BJ (cell line): ENCODE measurements at regions not wholly inside any gene's neighbourhood (a gene's known extent, or its start where the extent isn't known, plus 50 kb on each side); places are given as distances from the start of the nearest gene placed in this dataset.

Experiments used
- CTCF ChIA-PET: fragments of 350-600 bp; formaldehyde crosslinking; extraction: SDS; loops from one replicate; lab custom pipeline; 2021; ENCODE audit warnings: antibody characterized with exemption, inconsistent platforms; lab: Yijun Ruan, JAX
- POLR2A ChIA-PET: fragments of 300-600 bp; sonication (Branson Sonifier 250); formaldehyde crosslinking; extraction: SDS; loops from one replicate; lab custom pipeline; 2021; ENCODE audit warnings: antibody characterized with exemption; lab: Charles Lee
- DNase-seq: peaks from one replicate; pipeline ENCODE4 v3.0.0-alpha.2; 2011; ENCODE audit warnings: low read depth
- H3K27me3 ChIP-seq: 2 replicates; pipeline ENCODE4 v1.6.0; 2011; ENCODE audit warnings: low read length; ENCODE audit not compliant: control insufficient read depth, insufficient read depth
- H3K36me3 ChIP-seq: 2 replicates; pipeline ENCODE4 v1.5.1; 2011; ENCODE audit warnings: low read length; ENCODE audit not compliant: control insufficient read depth, insufficient read depth
- H3K4me3 ChIP-seq: 2 replicates; pipeline ENCODE4 v1.5.1; 2011; ENCODE audit warnings: low read depth, mild to moderate bottlenecking, control low read depth, low read length
- CTCF ChIP-seq: IDR thresholded peaks from 2 replicates; pipeline ENCODE4 v1.5.1; 2011; ENCODE audit warnings: low read depth, mild to moderate bottlenecking, control low read depth, inconsistent platforms, low read length, moderate library complexity; ENCODE audit not compliant: insufficient read depth

- ChIA-PET POLR2A (no interaction called here), CTCF (no interaction called here)
- no peak for DNase-seq
- H3K4me3 ChIP-seq: no peak overlapping the region
- no peak for TF ChIP-seq CTCF
- H3K27me3 ChIP-seq: no peaks in the 10 kb centered on the region
- H3K36me3 ChIP-seq: no peaks in the 10 kb centered on the region
Observed at GRCh38 chr5:110908848-110909247, 162.7 kb upstream of the TSLP start.

GRCh38 chr5:110909415-110909814 is 162.1 kb upstream of the TSLP start:
- CTCF ChIA-PET: no interaction called here
- Histone ChIP-seq H3K27me3 (no peaks in the 10 kb centered on the region), H3K36me3 (no peaks in the 10 kb centered on the region), H3K4me3 (no peak overlapping the region)
- no peak for DNase-seq
- POLR2A ChIA-PET: no interaction called here
- no peak for TF ChIP-seq CTCF

- Histone ChIP-seq H3K4me3 (no peak overlapping the region), H3K36me3 (no peaks in the 10 kb centered on the region), H3K27me3 (no peaks in the 10 kb centered on the region)
- peak; percentile 55 for DNase-seq
- ChIA-PET POLR2A (no interaction called here), CTCF (no interaction called here)
- no peak for TF ChIP-seq CTCF
Observed at GRCh38 chr5:110909950-110910349, 161.6 kb upstream of the TSLP start.

GRCh38 chr5:110913221-110913620 is 158.3 kb upstream of the TSLP start:
- Histone ChIP-seq H3K36me3 (no peaks in the 10 kb centered on the region), H3K4me3 (no peak overlapping the region), H3K27me3 (no peaks in the 10 kb centered on the region)
- POLR2A ChIA-PET: no interaction called here
- CTCF ChIA-PET: interaction anchor here (0.8 kb wide), 1 partner anchor 28 kb away, joined by 3 read pairs; no protein-coding TSS in a partner anchor
- no peak for DNase-seq
- TF ChIP-seq CTCF: no peak

- H3K4me3 ChIP-seq: no peak overlapping the region
- H3K27me3 ChIP-seq: no peaks in the 10 kb centered on the region
- peak; percentile 67 for DNase-seq
- ChIA-PET CTCF (no interaction called here), POLR2A (interaction anchor here (0.6 kb wide), 1 partner anchor 178 kb away, joined by 3 read pairs; the partner anchor contains the start of gene SLC25A46)
- H3K36me3 ChIP-seq: no peaks in the 10 kb centered on the region
- TF ChIP-seq CTCF: no peak
Observed at GRCh38 chr5:110916381-110917049, 155.0 kb upstream of the TSLP start.
